ENCODE measurements at regions not wholly inside any gene's neighbourhood (a gene's known extent, or its start where the extent isn't known, plus 50 kb on each side); places are given as distances from the start of the nearest gene placed in this dataset.
"Not testable (repeated sequence)": the region's sequence is repeated elsewhere in the genome, so short reads cannot be mapped to it uniquely, and the experiment has no call there.

DNA sequence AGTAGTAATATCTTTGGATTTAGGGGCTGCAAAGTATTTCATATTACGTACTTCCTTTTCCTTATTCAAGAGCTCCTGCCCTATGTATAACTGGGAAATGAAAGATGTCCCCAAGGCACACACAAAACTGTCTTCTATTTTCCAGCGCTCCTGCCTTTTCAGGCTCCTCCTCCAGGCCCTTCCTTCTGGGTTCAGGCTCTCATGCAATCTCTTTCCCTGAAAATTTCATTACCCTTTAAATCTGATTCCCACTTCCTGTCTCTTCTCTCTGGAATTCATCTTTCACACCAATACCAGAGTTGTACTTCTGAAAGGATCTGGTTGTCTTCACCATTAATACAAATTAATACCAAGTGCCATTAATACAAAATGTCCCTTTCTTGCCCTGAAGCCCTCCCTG is 181.6 kb downstream of the UTRN start:
- no peak for TF ChIP-seq JUND (IDR thresholded peaks at IDR 0.05; ENCODE audit: low read depth)
- DNase-seq (ENCODE audit: low read depth in 1 of 2, low spot score in 1 of 2) = no peak
- in situ Hi-C loops (cut with HindIII; ENCODE audit: low pct_unique_long_range_greater_than_20kb, low sequenced_read_pairs) = no loop called here

- TF ChIP-seq JUND (IDR thresholded peaks at IDR 0.05; ENCODE audit: low read depth) = no peak
- DNase-seq (ENCODE audit: low read depth in 1 of 2, low spot score in 1 of 2) = no peak
- in situ Hi-C loops (cut with HindIII; ENCODE audit: low pct_unique_long_range_greater_than_20kb, low sequenced_read_pairs) = no loop called here
These were observed 182.1 kb downstream of the UTRN start for GRCh38 chr6:144467172-144467762.

- in situ Hi-C loops (cut with HindIII; ENCODE audit: low pct_unique_long_range_greater_than_20kb, low sequenced_read_pairs) = no loop called here
- no peak for DNase-seq (ENCODE audit: low read depth in 1 of 2, low spot score in 1 of 2)
- TF ChIP-seq JUND (IDR thresholded peaks at IDR 0.05; ENCODE audit: low read depth) = no peak
These were observed 182.8 kb downstream of the UTRN start for GRCh38 chr6:144467921-144468320.

DNA sequence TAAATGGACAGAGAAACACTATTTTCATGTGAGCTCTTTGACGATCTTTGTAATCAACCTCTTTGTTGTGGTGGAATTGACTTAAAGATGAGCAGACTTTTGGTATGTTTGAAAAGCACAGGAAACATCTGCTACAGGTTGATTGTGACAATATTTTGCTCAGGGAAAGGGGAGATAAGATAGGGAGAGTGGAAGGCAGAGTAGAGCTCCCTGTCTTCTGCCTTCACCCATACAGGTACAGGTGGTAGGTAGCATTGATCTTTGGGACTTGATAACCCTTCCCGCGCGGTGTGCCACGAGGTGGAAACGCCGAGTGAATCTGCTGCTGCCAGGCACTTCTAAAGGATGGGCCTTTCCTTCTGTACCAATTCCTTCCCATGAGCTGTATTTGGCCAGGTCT is 183.6 kb downstream of the UTRN start:
- in situ Hi-C loops (cut with HindIII; ENCODE audit: low pct_unique_long_range_greater_than_20kb, low sequenced_read_pairs) = no loop called here
- DNase-seq (ENCODE audit: low read depth in 1 of 2, low spot score in 1 of 2) = no peak
- TF ChIP-seq JUND (IDR thresholded peaks at IDR 0.05; ENCODE audit: low read depth) = no peak

DNA sequence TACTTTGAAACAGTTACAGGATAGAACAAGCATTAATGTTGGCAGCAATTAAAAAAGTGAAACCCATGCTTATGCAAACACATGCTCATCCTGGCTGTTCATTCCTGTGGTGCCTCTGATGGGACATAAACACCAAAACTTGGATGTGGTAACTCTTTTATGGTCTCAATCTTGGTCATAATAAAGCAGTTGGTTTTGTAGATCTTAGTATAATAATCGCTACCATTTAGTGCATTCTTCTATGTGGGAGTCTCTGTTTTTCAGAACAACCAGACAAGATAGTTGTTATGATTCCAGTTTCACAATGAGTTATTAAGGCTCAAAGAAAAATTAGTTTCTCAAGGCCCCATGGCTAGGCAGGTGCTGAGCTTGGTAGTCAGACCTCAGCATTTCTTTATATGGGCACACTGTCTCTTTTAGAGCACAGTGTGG is 184.0 kb downstream of the UTRN start:
- TF ChIP-seq JUND (IDR thresholded peaks at IDR 0.05; ENCODE audit: low read depth) = no peak
- in situ Hi-C loops (cut with HindIII; ENCODE audit: low pct_unique_long_range_greater_than_20kb, low sequenced_read_pairs) = no loop called here
- no peak for DNase-seq (ENCODE audit: low read depth in 1 of 2, low spot score in 1 of 2)

GRCh38 chr6:144470201-144470600 is 185.1 kb downstream of the UTRN start:
- DNase-seq (ENCODE audit: low read depth in 1 of 2, low spot score in 1 of 2); in situ Hi-C loops (cut with HindIII; ENCODE audit: low pct_unique_long_range_greater_than_20kb, low sequenced_read_pairs): not testable (repeated sequence)

DNA sequence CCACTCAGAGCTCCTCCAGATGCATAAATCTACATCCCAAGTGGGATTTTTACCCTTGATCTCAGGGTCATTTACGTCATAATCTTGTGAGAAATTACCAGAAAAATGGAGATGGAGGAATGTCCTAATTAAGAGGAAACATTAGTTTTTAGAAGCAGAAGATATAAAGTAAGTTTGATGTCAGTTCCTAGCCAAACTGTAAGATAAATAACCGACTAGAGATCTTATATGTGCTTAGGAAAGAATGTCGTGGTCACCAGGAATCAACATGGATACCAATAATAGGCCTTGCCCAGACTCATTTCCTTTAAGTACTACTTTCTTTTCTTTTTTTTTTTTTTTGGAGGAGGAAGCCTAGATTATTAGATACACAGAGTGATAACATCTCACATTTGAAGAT is 186.9 kb downstream of the UTRN start:
- in situ Hi-C loops (cut with HindIII; ENCODE audit: low pct_unique_long_range_greater_than_20kb, low sequenced_read_pairs) = no loop called here
- DNase-seq (ENCODE audit: low read depth in 1 of 2, low spot score in 1 of 2) = no peak
- TF ChIP-seq JUND (IDR thresholded peaks at IDR 0.05; ENCODE audit: low read depth) = no peak

DNA sequence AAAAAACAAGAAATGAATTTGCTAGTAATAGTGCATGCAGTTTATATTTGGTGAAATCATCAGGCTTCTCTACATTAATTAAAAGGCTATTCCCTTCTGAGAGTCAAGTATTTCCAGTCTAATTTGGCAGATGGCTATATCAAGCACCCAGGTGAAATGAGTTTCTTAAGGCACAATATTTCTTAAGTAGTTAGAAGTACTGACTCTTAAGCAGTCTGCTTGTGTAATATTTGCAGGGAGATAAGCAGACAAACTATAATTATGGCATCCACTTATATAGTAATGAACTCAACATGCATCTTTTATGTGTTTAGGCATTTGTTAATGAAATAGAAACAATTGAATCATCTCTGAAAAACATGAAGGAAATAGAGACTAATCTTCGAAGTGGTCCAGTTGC is 189.2 kb downstream of the UTRN start:
- DNase-seq (ENCODE audit: low read depth in 1 of 2, low spot score in 1 of 2) = no peak
- in situ Hi-C loops (cut with HindIII; ENCODE audit: low pct_unique_long_range_greater_than_20kb, low sequenced_read_pairs) = no loop called here
- no peak for TF ChIP-seq JUND (IDR thresholded peaks at IDR 0.05; ENCODE audit: low read depth)

DNA sequence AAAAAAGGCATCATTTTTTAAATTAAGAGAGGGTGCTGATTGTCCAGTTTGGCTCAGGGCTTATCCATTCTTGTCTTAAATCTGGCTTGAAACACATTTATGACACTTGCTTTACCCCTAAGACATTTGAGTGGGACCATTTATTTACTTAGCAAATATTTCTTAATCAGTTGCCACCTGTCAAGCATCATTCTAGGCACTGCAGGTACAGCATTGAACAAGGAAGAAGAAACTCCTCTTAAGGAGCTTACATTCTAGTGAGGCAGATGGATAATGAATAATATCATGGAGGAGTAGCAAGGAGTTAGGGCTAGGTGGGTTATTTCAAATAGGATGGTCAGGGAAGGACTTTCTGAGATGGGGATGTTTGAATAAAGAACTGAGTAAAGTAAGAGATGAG is 189.8 kb downstream of the UTRN start:
- no peak for TF ChIP-seq JUND (IDR thresholded peaks at IDR 0.05; ENCODE audit: low read depth)
- in situ Hi-C loops (cut with HindIII; ENCODE audit: low pct_unique_long_range_greater_than_20kb, low sequenced_read_pairs) = no loop called here
- no peak for DNase-seq (ENCODE audit: low read depth in 1 of 2, low spot score in 1 of 2)

DNA sequence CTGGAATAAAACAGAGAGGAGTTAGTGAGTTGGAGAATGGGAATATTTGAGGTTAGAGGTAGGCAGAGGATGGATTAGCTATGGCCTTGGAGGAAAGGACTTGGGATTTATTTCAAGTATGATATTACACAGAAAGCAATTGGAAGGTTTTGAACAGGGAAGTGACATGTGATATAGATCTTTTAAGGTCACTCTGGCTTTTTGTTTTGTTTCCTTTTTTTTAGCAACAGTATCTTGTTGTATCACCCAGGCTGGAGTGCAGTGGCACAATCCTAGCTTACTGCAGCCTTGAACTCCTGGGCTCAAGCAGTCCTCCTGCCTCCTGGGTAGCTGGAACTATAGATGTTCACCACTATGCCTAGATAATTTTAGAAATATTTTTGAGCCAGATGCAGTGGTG is 190.3 kb downstream of the UTRN start:
- no peak for DNase-seq (ENCODE audit: low read depth in 1 of 2, low spot score in 1 of 2)
- TF ChIP-seq JUND (IDR thresholded peaks at IDR 0.05; ENCODE audit: low read depth) = no peak
- in situ Hi-C loops (cut with HindIII; ENCODE audit: low pct_unique_long_range_greater_than_20kb, low sequenced_read_pairs) = no loop called here

DNA sequence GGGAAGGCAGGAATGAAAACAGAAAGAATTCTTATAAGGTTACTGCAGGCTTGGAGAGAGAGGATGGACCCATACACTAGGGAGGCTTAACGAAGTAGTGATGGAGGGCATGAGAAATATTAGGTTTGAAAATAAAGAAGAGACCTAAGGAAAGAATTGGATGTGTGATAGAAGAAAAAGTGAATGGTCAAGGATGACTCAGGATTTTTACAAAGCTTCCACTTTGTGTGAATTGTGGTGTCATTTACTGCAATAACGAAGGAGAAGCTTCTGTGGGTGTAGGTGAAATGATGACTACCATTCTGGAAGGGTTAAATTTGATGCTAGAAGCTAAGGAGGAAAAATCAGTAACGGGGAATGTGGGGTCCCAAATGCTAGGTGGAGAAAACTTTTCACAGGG is 191.2 kb downstream of the UTRN start:
- TF ChIP-seq JUND (IDR thresholded peaks at IDR 0.05; ENCODE audit: low read depth) = no peak
- in situ Hi-C loops (cut with HindIII; ENCODE audit: low pct_unique_long_range_greater_than_20kb, low sequenced_read_pairs) = no loop called here

DNA sequence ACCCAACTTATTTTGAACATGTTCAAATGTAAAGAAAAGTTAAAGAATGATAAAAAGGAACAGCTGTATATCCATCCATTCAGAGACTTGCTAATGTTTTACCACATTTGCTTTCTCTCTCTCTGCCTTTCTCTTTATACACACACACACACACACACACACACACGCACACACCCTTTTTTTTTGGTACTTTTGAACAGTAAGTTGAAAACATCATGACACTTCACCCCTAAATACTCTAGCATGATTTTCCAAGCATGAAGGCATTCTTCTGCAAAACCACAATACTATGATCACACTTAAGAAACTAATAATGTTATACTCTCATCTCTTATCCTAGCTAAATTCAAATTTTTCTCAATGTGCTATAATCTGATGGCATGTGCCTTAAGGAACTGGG is 192.3 kb downstream of the UTRN start:
- in situ Hi-C loops (cut with HindIII; ENCODE audit: low pct_unique_long_range_greater_than_20kb, low sequenced_read_pairs) = no loop called here
- no peak for DNase-seq (ENCODE audit: low read depth in 1 of 2, low spot score in 1 of 2)
- TF ChIP-seq JUND (IDR thresholded peaks at IDR 0.05; ENCODE audit: low read depth) = no peak

More for the DNA sequence above, 191.2 kb downstream of the UTRN start:
- no peak for DNase-seq (ENCODE audit: low read depth in 1 of 2, low spot score in 1 of 2)

DNA sequence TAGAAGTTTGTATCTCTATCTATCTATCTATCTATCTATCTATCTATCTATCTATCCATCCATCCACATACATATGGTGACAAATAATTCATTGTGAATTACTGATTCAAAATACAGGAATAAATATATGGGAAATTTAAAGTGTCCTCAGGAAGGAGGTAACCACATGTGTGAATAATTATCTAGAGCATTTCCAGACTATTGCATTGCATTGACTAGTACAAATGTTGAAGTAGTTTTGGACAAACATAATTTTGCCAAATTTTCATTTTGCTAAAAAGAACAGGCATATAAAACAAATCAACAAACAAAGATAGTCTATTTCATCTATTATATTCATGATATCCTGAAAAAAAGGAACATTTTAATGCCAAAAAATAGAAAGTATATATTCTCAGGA is 192.7 kb downstream of the UTRN start:
- no peak for TF ChIP-seq JUND (IDR thresholded peaks at IDR 0.05; ENCODE audit: low read depth)
- in situ Hi-C loops (cut with HindIII; ENCODE audit: low pct_unique_long_range_greater_than_20kb, low sequenced_read_pairs) = no loop called here

DNA sequence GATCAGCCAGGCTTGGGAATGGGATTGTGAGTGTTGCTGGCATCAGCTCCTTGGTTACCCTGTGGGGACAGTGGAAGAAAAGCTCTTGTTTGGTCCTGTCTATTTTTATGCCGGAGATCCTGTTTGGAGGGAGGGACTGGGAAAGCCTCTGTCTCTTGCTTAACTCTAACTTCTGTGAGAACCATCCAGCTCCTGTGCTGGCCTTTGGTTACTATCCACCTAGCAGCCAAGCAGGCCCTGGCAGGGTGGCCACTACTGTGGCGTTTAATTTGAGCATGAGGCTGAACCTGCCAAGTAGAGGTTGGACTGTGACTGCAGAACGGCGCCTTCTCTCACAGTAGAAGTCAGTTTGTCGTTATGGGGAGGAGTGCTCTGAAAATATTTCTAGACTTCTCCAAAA is 193.3 kb downstream of the UTRN start:
- in situ Hi-C loops (cut with HindIII; ENCODE audit: low pct_unique_long_range_greater_than_20kb, low sequenced_read_pairs) = no loop called here
- no peak for TF ChIP-seq JUND (IDR thresholded peaks at IDR 0.05; ENCODE audit: low read depth)
- no peak for DNase-seq (ENCODE audit: low read depth in 1 of 2, low spot score in 1 of 2)

More for the DNA sequence above, 192.7 kb downstream of the UTRN start:
- no peak for DNase-seq (ENCODE audit: low read depth in 1 of 2, low spot score in 1 of 2)

Data from T47D (cell line).